ENCODE measurements at regions not wholly inside any gene's neighbourhood (a gene's known extent, or its start where the extent isn't known, plus 50 kb on each side); places are given as distances from the start of the nearest gene placed in this dataset.

GRCh38 chr2:156145976-156146375, 186.5 kb downstream of the NR4A2 start:
- no peak for DNase-seq
- Histone ChIP-seq H3K27me3 (no peaks in the 10 kb centered on the region), H3K9me3 (no peaks in the 10 kb centered on the region), H3K36me3 (no peaks in the 10 kb centered on the region), H3K4me3 (no peak overlapping the region), H3K27ac (no peak overlapping the region), H3K4me1 (no peaks in the 10 kb centered on the region)
- no peak for TF ChIP-seq POLR2A (IDR thresholded peaks at IDR 0.05)
- no peak for TF ChIP-seq CTCF (IDR thresholded peaks at IDR 0.05)
- no peak for TF ChIP-seq POLR2AphosphoS5 (IDR thresholded peaks at IDR 0.05)
- no peak for TF ChIP-seq EP300 (IDR thresholded peaks at IDR 0.05)
- intact Hi-C loops (cut with DNase I), result no loop called here
- WGBS, 2 donors, result 91 to 95% methylated on average over 3 of the region's 3 CpGs

- no peaks in the 10 kb centered on the region for H3K9me3 ChIP-seq
- no peaks in the 10 kb centered on the region for H3K36me3 ChIP-seq
- no peaks in the 10 kb centered on the region for H3K4me1 ChIP-seq
- TF ChIP-seq POLR2A (IDR thresholded peaks at IDR 0.05) (no peak), CTCF (IDR thresholded peaks at IDR 0.05) (no peak), EP300 (IDR thresholded peaks at IDR 0.05) (no peak), POLR2AphosphoS5 (IDR thresholded peaks at IDR 0.05) (no peak)
- WGBS, 2 donors, result 75 to 87% methylated on average over 3 of the region's 3 CpGs
- H3K27me3 ChIP-seq, result no peaks in the 10 kb centered on the region
- no peak overlapping the region for H3K27ac ChIP-seq
- intact Hi-C loops (cut with DNase I), result no loop called here
- H3K4me3 ChIP-seq, result no peak overlapping the region
- DNase-seq, result no peak
Observed at GRCh38 chr2:156145469-156145868, 187.1 kb downstream of the NR4A2 start.

- no peak overlapping the region for H3K27ac ChIP-seq
- no peaks in the 10 kb centered on the region for H3K36me3 ChIP-seq
- TF ChIP-seq EP300 (IDR thresholded peaks at IDR 0.05), result no peak
- TF ChIP-seq POLR2AphosphoS5 (IDR thresholded peaks at IDR 0.05), result no peak
- TF ChIP-seq POLR2A (IDR thresholded peaks at IDR 0.05), result no peak
- no peak for TF ChIP-seq CTCF (IDR thresholded peaks at IDR 0.05)
- whole genome bisulfite sequencing, 2 donors, result 45 to 70% methylated on average over 4 of the region's 4 CpGs
- intact Hi-C loops (cut with DNase I), result no loop called here
- no peaks in the 10 kb centered on the region for H3K27me3 ChIP-seq
- no peak for DNase-seq
- no peak overlapping the region for H3K4me3 ChIP-seq
- H3K4me1 ChIP-seq, result no peaks in the 10 kb centered on the region
- no peaks in the 10 kb centered on the region for H3K9me3 ChIP-seq
Observed at GRCh38 chr2:156136566-156136965, 196.0 kb downstream of the NR4A2 start.

- no peak overlapping the region for H3K27ac ChIP-seq
- no peaks in the 10 kb centered on the region for H3K9me3 ChIP-seq
- intact Hi-C loops (cut with DNase I), result no loop called here
- no peaks in the 10 kb centered on the region for H3K4me1 ChIP-seq
- H3K4me3 ChIP-seq, result no peak overlapping the region
- H3K36me3 ChIP-seq, result no peaks in the 10 kb centered on the region
- TF ChIP-seq CTCF (IDR thresholded peaks at IDR 0.05), result no peak
- no peak for TF ChIP-seq POLR2A (IDR thresholded peaks at IDR 0.05)
- TF ChIP-seq POLR2AphosphoS5 (IDR thresholded peaks at IDR 0.05), result no peak
- TF ChIP-seq EP300 (IDR thresholded peaks at IDR 0.05), result no peak
- no peak for DNase-seq
- H3K27me3 ChIP-seq, result no peaks in the 10 kb centered on the region
- WGBS, 2 donors, result 96 to 97% methylated on average over 5 of the region's 5 CpGs
Observed at GRCh38 chr2:156134887-156135286, 197.6 kb downstream of the NR4A2 start.

GRCh38 chr2:156132941-156133340, 199.6 kb downstream of the NR4A2 start:
- intact Hi-C loops (cut with DNase I), result no loop called here
- Histone ChIP-seq H3K4me3 (no peak overlapping the region), H3K27me3 (no peaks in the 10 kb centered on the region), H3K9me3 (no peaks in the 10 kb centered on the region), H3K27ac (no peak overlapping the region), H3K36me3 (no peaks in the 10 kb centered on the region), H3K4me1 (no peaks in the 10 kb centered on the region)
- no peak for TF ChIP-seq EP300 (IDR thresholded peaks at IDR 0.05)
- DNase-seq, result no peak
- 87 to 90% methylated on average over 1 of the region's 1 CpG for WGBS, 2 donors

Measured in sigmoid colon (tissue), 6 donors.